Adrenal gland (tissue), 5 donors: ENCODE measurements at regions not wholly inside any gene's neighbourhood (a gene's known extent, or its start where the extent isn't known, plus 50 kb on each side); places are given as distances from the start of the nearest gene placed in this dataset.

ENCODE experiments used
- CTCF ChIP-seq, 6 experiments: fragments of 450-650 bp in 4 of 6; fragments of 200-600 bp in 2 of 6; sonication (generic) in 1 of 6; IDR thresholded peaks; 1 replicate in 5 of 6; 2 replicates in 1 of 6; pipeline versions ENCODE4 v1.5.1 to v1.8.0; 2016 to 2021; ENCODE audit warnings: antibody characterized with exemption in 6 of 6, mild to moderate bottlenecking in 2 of 6, moderate library complexity in 1 of 6
- POLR2A ChIP-seq, 2 donors: fragments of 450-650 bp; IDR thresholded peaks; one replicate each; pipeline ENCODE4 v1.6.1; 2017; ENCODE audit warnings: antibody characterized with exemption in 2 of 2, mild to moderate bottlenecking in 2 of 2, moderate library complexity in 1 of 2
- donor health status: DM: no; HTN: no; CAD: no.

GRCh38 chr15:39419651-39420050, 161.2 kb upstream of the THBS1 start:
- no peak for TF ChIP-seq POLR2A (IDR thresholded peaks at IDR 0.05)
- no peak for TF ChIP-seq CTCF (IDR thresholded peaks at IDR 0.05)
